GM12891 (cell line): ENCODE measurements at regions not wholly inside any gene's neighbourhood (a gene's known extent, or its start where the extent isn't known, plus 50 kb on each side); places are given as distances from the start of the nearest gene placed in this dataset.

Source experiments
- POLR2AphosphoS5 ChIP-seq: IDR thresholded peaks from 2 replicates; pipeline ENCODE4 v1.6.1; 2011; ENCODE audit warnings: low read depth, low read length, control low read depth
- TAF1 ChIP-seq: IDR thresholded peaks from 2 replicates; pipeline ENCODE4 v1.6.1; 2011; ENCODE audit warnings: low read depth, low read length, control low read depth

GRCh38 chr16:51540259-51540658 lies 389.2 kb upstream of the SALL1 start:
- TF ChIP-seq POLR2AphosphoS5 (no peak), TAF1 (no peak)
